Thoracic aorta (tissue), 2 donors: ENCODE measurements at regions not wholly inside any gene's neighbourhood (a gene's known extent, or its start where the extent isn't known, plus 50 kb on each side); places are given as distances from the start of the nearest gene placed in this dataset.

Source experiments
- ATAC-seq: fragments of 150-250 bp; one replicate; pipeline ENCODE4 v1.8.0; 2017; ENCODE audit warnings: low read depth; ENCODE audit not compliant: insufficient number of reproducible peaks, low FRiP score
- DNase-seq: peaks from one replicate; pipeline ENCODE4 v3.0.0-alpha.2; 2020; ENCODE audit warnings: low spot score
- H3K27ac ChIP-seq, 2 donors: fragments of 200-600 bp; sonication (generic); 1 replicate in 1 of 2; 2 replicates in 1 of 2; pipeline ENCODE4 v1.5.1; 2016; ENCODE audit warnings: mild to moderate bottlenecking in 2 of 2, moderate library complexity in 2 of 2
- H3K27me3 ChIP-seq: fragments of 200-600 bp; sonication (generic); replicated peaks from 2 replicates; pipeline ENCODE4 v1.6.0; 2016; ENCODE audit warnings: mild to moderate bottlenecking; ENCODE audit not compliant: insufficient read depth
- H3K36me3 ChIP-seq: fragments of 200-600 bp; sonication (generic); one replicate; pipeline ENCODE4 v1.5.1; 2016
- H3K4me1 ChIP-seq, 2 donors: fragments of 200-600 bp; sonication (generic); 1 replicate in 1 of 2; 2 replicates in 1 of 2; pipeline versions ENCODE4 v1.5.1 to v1.6.0; 2016; ENCODE audit warnings: low read depth in 2 of 2, mild to moderate bottlenecking in 1 of 2; ENCODE audit not compliant: control insufficient read depth in 1 of 2
- H3K4me3 ChIP-seq: fragments of 200-600 bp; sonication (generic); 2 replicates; pipeline ENCODE4 v1.5.1; 2016; ENCODE audit warnings: mild to moderate bottlenecking
- H3K9me3 ChIP-seq: fragments of 200-600 bp; sonication (generic); 2 replicates; pipeline ENCODE4 v1.5.1; 2016
- CTCF ChIP-seq: fragments of 200-600 bp; sonication (generic); IDR thresholded peaks from one replicate; pipeline ENCODE4 v1.5.1; 2019; ENCODE audit warnings: antibody characterized with exemption

DNA sequence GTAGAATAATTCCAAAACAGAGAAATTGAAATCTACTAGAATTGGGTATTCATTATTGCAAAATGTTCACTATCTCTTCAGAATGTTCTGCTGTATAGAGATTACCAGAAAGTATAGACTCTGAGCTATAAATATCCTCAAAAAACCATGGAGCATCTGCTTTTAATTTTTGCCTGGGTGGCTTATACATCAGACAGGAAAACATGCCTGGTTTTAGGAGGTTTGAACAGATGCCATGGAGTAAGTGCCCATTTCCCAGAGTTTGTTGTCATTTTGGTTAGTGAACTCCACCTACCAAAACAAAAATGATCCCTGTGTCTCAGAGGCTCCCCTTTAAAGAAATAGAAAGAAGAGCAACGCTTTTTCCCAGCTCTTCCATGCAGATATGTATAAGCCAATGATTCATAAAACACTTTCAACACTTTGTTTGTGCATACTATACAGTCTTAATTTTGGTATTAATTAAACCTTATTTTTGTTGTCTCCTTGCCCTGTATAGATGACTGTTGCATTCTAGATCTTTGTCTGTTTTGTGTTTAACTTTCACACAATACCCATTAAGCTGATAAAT, 68.7 kb downstream of the MEPE start:
- TF ChIP-seq CTCF: no peak
- no peak overlapping the region for H3K27ac ChIP-seq
- no peak for ATAC-seq
- no peaks in the 10 kb centered on the region for H3K4me1 ChIP-seq
- no peaks in the 10 kb centered on the region for H3K36me3 ChIP-seq
- H3K4me3 ChIP-seq: no peak overlapping the region
- no peaks in the 10 kb centered on the region for H3K9me3 ChIP-seq
- H3K27me3 ChIP-seq: no peaks in the 10 kb centered on the region
- DNase-seq: no peak

DNA sequence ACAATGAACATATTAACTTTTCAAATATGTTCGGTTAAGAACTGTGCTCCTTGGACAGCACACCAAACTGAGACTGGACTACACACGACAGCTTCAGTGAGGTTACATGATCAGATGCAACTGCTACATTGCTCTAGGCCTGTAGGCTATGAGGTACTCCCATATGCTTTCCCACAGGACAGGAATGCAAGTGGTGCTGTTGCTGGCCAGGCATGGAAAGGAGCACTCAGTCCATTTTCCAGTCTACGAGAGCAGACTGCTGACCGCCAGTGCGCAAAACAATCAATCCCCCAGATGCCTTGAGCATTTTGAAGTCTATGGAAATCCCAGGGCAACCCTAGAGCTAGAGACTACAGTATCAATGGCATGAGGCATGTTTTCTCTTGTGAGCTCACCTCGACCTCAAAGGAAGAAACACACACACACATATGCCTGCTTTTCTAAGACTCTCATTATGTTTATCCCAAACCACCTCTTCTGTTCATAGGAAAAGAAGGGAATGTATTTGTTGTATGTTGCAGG, 70.8 kb upstream of the SPP1 start:
- Histone ChIP-seq H3K9me3 (no peaks in the 10 kb centered on the region), H3K27me3 (no peaks in the 10 kb centered on the region), H3K27ac (no peak overlapping the region), H3K4me1 (no peaks in the 10 kb centered on the region), H3K36me3 (no peaks in the 10 kb centered on the region), H3K4me3 (no peak overlapping the region)
- ATAC-seq (no peak), DNase-seq (no peak)
- TF ChIP-seq CTCF: no peak

GRCh38 chr4:87908336-87908735, 67.2 kb upstream of the SPP1 start:
- H3K36me3 ChIP-seq: no peaks in the 10 kb centered on the region
- ATAC-seq (no peak), DNase-seq (no peak)
- H3K4me1 ChIP-seq: peaks cover 16 to 28% of the 10 kb centered on the region in 2 donors
- no peak overlapping the region for H3K4me3 ChIP-seq
- no peaks in the 10 kb centered on the region for H3K9me3 ChIP-seq
- no peak overlapping the region for H3K27ac ChIP-seq
- TF ChIP-seq CTCF: no peak
- no peaks in the 10 kb centered on the region for H3K27me3 ChIP-seq

- no peaks in the 10 kb centered on the region for H3K27me3 ChIP-seq
- peak overlapping the region; percentile 25 for H3K4me3 ChIP-seq
- H3K9me3 ChIP-seq: no peaks in the 10 kb centered on the region
- peaks cover 16 to 28% of the 10 kb centered on the region in 2 donors for H3K4me1 ChIP-seq
- no peak for TF ChIP-seq CTCF
- no peaks in the 10 kb centered on the region for H3K36me3 ChIP-seq
- H3K27ac ChIP-seq: peak overlapping the region in 1 of 2 donors; percentile 43
- DNase-seq: no peak
- ATAC-seq: no peak
These were observed 64.7 kb upstream of the SPP1 start for GRCh38 chr4:87910795-87911194.

- peaks cover 16 to 28% of the 10 kb centered on the region in 2 donors for H3K4me1 ChIP-seq
- no peaks in the 10 kb centered on the region for H3K27me3 ChIP-seq
- no peaks in the 10 kb centered on the region for H3K36me3 ChIP-seq
- H3K9me3 ChIP-seq: no peaks in the 10 kb centered on the region
- H3K4me3 ChIP-seq: peak overlapping the region; percentile 25
- no peak for DNase-seq
- ATAC-seq: peak; percentile 25
- TF ChIP-seq CTCF: no peak
- peak overlapping the region; percentile 43 to 50 for H3K27ac ChIP-seq
These were observed 64.2 kb upstream of the SPP1 start for GRCh38 chr4:87911252-87911774.
